ENCODE measurements at regions not wholly inside any gene's neighbourhood (a gene's known extent, or its start where the extent isn't known, plus 50 kb on each side); places are given as distances from the start of the nearest gene placed in this dataset.

- no peak overlapping the region for H3K4me3 ChIP-seq (ENCODE audit: low read depth, low read length)
- no peak for TF ChIP-seq CTCF (IDR thresholded peaks at IDR 0.05; ENCODE audit: borderline replicate concordance, insufficient read depth, low read depth, low read length)
These were observed 62.8 kb upstream of the LINGO1 start for GRCh38 chr15:77695548-77695947.

- no peak overlapping the region for H3K4me3 ChIP-seq (ENCODE audit: low read depth, low read length)
- TF ChIP-seq CTCF (IDR thresholded peaks at IDR 0.05; ENCODE audit: borderline replicate concordance, insufficient read depth, low read depth, low read length) = no peak
These were observed 60.9 kb upstream of the LINGO1 start for GRCh38 chr15:77693576-77693975.

- no peak for TF ChIP-seq CTCF (IDR thresholded peaks at IDR 0.05; ENCODE audit: borderline replicate concordance, insufficient read depth, low read depth, low read length)
- H3K4me3 ChIP-seq (ENCODE audit: low read depth, low read length) = no peak overlapping the region
These were observed 59.9 kb upstream of the LINGO1 start for GRCh38 chr15:77692614-77693013.

GRCh38 chr15:77691607-77692006 is 58.9 kb upstream of the LINGO1 start:
- no peak for TF ChIP-seq CTCF (IDR thresholded peaks at IDR 0.05; ENCODE audit: borderline replicate concordance, insufficient read depth, low read depth, low read length)

GRCh38 chr15:77689821-77690220 is 57.1 kb upstream of the LINGO1 start:
- TF ChIP-seq CTCF (IDR thresholded peaks at IDR 0.05; ENCODE audit: borderline replicate concordance, insufficient read depth, low read depth, low read length) = no peak
- no peak overlapping the region for H3K4me3 ChIP-seq (ENCODE audit: low read depth, low read length)

More at GRCh38 chr15:77691607-77692006, 58.9 kb upstream of the LINGO1 start:
- no peak overlapping the region for H3K4me3 ChIP-seq (ENCODE audit: low read depth, low read length)

- no peak overlapping the region for H3K4me3 ChIP-seq (ENCODE audit: low read depth, low read length)
- TF ChIP-seq CTCF (IDR thresholded peaks at IDR 0.05; ENCODE audit: borderline replicate concordance, insufficient read depth, low read depth, low read length) = no peak
These were observed 56.0 kb upstream of the LINGO1 start for GRCh38 chr15:77688693-77689092.

- TF ChIP-seq CTCF (IDR thresholded peaks at IDR 0.05; ENCODE audit: borderline replicate concordance, insufficient read depth, low read depth, low read length) = no peak
- H3K4me3 ChIP-seq (ENCODE audit: low read depth, low read length) = no peak overlapping the region
These were observed 55.6 kb upstream of the LINGO1 start for GRCh38 chr15:77688266-77688665.
